Adrenal gland (tissue), 9 donors: ENCODE measurements at regions not wholly inside any gene's neighbourhood (a gene's known extent, or its start where the extent isn't known, plus 50 kb on each side); places are given as distances from the start of the nearest gene placed in this dataset.

Experiments used
- DNase-seq, 7 donors: peaks; one replicate each; pipeline ENCODE4 v3.0.0-alpha.2; 2019 to 2020
- H3K27ac ChIP-seq, 5 donors: fragments of 200-600 bp; sonication (generic) in 4 of 5; 1 replicate in 3 of 5; 2 replicates in 2 of 5; pipeline versions ENCODE4 v1.5.1 to v1.8.0; 2016 to 2020; ENCODE audit warnings: mild to moderate bottlenecking in 1 of 5
- H3K27me3 ChIP-seq: fragments of 200-600 bp; 2 replicates; pipeline ENCODE4 v1.8.0; 2021
- H3K36me3 ChIP-seq, 2 donors: fragments of 200-600 bp; replicated peaks in 1 of 2; 1 replicate in 1 of 2; 2 replicates in 1 of 2; pipeline versions ENCODE4 v1.5.1 to v1.8.0; 2018 to 2022
- H3K4me1 ChIP-seq, 2 donors: fragments of 200-600 bp; replicated peaks in 1 of 2; 1 replicate in 1 of 2; 2 replicates in 1 of 2; pipeline versions ENCODE4 v1.5.1 to v1.8.0; 2018 to 2021
- H3K4me3 ChIP-seq, 4 donors: fragments of 200-600 bp; sonication (generic) in 3 of 4; one replicate each; pipeline ENCODE4 v1.5.1; 2016 to 2018
- H3K9me3 ChIP-seq, 3 donors: fragments of 200-600 bp; sonication (generic) in 1 of 3; replicated peaks in 1 of 3; 1 replicate in 2 of 3; 2 replicates in 1 of 3; pipeline versions ENCODE4 v1.5.1 to v1.8.0; 2016 to 2021
- CTCF ChIP-seq, 6 experiments: fragments of 450-650 bp in 4 of 6; fragments of 200-600 bp in 2 of 6; sonication (generic) in 1 of 6; IDR thresholded peaks; 1 replicate in 5 of 6; 2 replicates in 1 of 6; pipeline versions ENCODE4 v1.5.1 to v1.8.0; 2016 to 2021; ENCODE audit warnings: antibody characterized with exemption in 6 of 6, mild to moderate bottlenecking in 2 of 6, moderate library complexity in 1 of 6
- POLR2A ChIP-seq, 2 donors: fragments of 450-650 bp; IDR thresholded peaks; one replicate each; pipeline ENCODE4 v1.6.1; 2017; ENCODE audit warnings: antibody characterized with exemption in 2 of 2, mild to moderate bottlenecking in 2 of 2, moderate library complexity in 1 of 2
- WGBS, 4 donors: extraction: QIAGEN DNeasy Blood & Tissue Kit in 2 of 4; methylation state at CpG; one replicate each; pipeline versions ENCODE4 v1.1.5 to v1.1.7; 2013 to 2017; 5-methylcytosine and 5-hydroxymethylcytosine counted together
- intact Hi-C, 2 donors: fragments of 100-400 bp; cut with DNase I; formaldehyde crosslinking; loops; one replicate each; pipeline versions ENCODE4 v1.14.1 to v1.15.0; 2022 to 2023
- donor health status: healthy with polysubstance abuse.
- donor health status: Bipolar disorder and iron deficiency.
- donor health status: DM: yes; HTN: yes; CAD: no.
- donor health status: DM: no; HTN: no; CAD: no.
- donor health status: DM: no; HTN: no; CAD: no.

GRCh38 chr13:44088991-44089413, 209.3 kb downstream of the LACC1 start:
- intact Hi-C loops = no loop called here
- H3K27ac ChIP-seq = no peak overlapping the region
- no peaks in the 10 kb centered on the region for H3K4me1 ChIP-seq
- H3K4me3 ChIP-seq = no peak overlapping the region
- no peaks in the 10 kb centered on the region for H3K36me3 ChIP-seq
- DNase-seq = no peak
- 82 to 90% (median 85%) methylated on average over 4 of the region's 4 CpGs for WGBS, 4 donors
- H3K27me3 ChIP-seq = no peaks in the 10 kb centered on the region
- TF ChIP-seq POLR2A (IDR thresholded peaks at IDR 0.05) (no peak), CTCF (IDR thresholded peaks at IDR 0.05) (no peak)
- H3K9me3 ChIP-seq = no peaks in the 10 kb centered on the region

- no peaks in the 10 kb centered on the region for H3K27me3 ChIP-seq
- no peak for DNase-seq
- intact Hi-C loops = no loop called here
- 61 to 68% (median 63%) methylated on average over 2 of the region's 2 CpGs for WGBS, 4 donors
- H3K4me3 ChIP-seq = no peak overlapping the region
- TF ChIP-seq POLR2A (IDR thresholded peaks at IDR 0.05) = no peak
- TF ChIP-seq CTCF (IDR thresholded peaks at IDR 0.05) = no peak
- no peaks in the 10 kb centered on the region for H3K9me3 ChIP-seq
- no peaks in the 10 kb centered on the region for H3K36me3 ChIP-seq
- no peak overlapping the region for H3K27ac ChIP-seq
- H3K4me1 ChIP-seq = no peaks in the 10 kb centered on the region
Measured at GRCh38 chr13:44089452-44089851, 209.7 kb downstream of the LACC1 start.

DNA sequence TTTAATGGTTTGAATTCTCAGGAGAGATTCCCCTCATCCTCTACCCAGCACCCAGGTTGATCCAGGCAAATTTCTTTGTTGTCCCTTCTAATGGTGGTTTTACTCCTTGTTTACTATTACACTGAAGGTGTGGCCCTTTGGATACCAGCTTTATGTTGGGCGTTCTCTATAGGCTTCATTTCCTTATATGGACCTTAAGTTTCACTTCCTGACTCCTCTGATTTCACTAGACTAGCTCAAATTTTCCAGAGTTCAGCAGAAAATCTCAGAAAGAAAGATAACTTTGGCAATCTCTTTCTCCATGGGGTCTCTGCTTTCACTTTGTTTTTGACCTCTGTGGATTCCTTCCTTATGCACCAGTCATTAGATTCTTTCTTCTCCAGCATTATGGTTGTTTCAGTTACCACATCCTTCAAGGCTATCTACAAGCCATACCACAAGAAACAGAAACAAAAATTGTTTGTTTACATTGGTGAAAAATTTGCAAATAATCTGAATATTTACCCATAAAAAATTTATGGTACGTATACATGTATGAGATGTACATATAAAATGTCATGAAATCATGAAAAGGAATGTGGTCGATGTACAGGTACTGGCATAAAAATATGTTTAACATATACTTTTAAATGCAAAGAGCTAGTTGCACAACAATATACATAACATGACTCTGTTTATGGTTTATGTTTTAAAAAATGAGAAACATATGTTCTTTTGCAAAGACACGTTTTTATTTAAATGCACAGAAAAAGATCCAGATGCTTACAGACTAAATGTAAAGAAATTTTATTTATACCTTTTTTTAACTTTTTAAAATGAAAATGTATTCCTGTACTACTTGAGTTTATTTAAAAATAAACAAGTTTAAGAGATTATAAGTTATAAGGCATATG, 212.6 kb downstream of the LACC1 start:
- intact Hi-C loops = no loop called here

More for the DNA sequence above, 212.6 kb downstream of the LACC1 start:
- H3K9me3 ChIP-seq = no peaks in the 10 kb centered on the region
- no peaks in the 10 kb centered on the region for H3K36me3 ChIP-seq
- WGBS, 4 donors = 80 to 90% (median 87%) methylated on average over 4 of the region's 4 CpGs
- DNase-seq = no peak
- H3K4me1 ChIP-seq = no peaks in the 10 kb centered on the region
- TF ChIP-seq CTCF (IDR thresholded peaks at IDR 0.05) (no peak), POLR2A (IDR thresholded peaks at IDR 0.05) (no peak)
- H3K4me3 ChIP-seq = no peak overlapping the region
- H3K27ac ChIP-seq = no peak overlapping the region
- H3K27me3 ChIP-seq = no peaks in the 10 kb centered on the region
